ENCODE measurements at regions not wholly inside any gene's neighbourhood (a gene's known extent, or its start where the extent isn't known, plus 50 kb on each side); places are given as distances from the start of the nearest gene placed in this dataset.

GRCh38 chr17:53892222-53892621 lies 69.5 kb downstream of the KIF2B start:
- H3K18ac ChIP-seq (ENCODE audit: extremely low read depth, low read length), result no peak overlapping the region
- H2BK120ac ChIP-seq (replicated peaks; ENCODE audit: low read depth, low read length), result no peak overlapping the region
- no peaks in the 10 kb centered on the region for H4K20me1 ChIP-seq (replicated peaks in 1 of 2; ENCODE audit: control insufficient read depth in 1 of 2, insufficient read depth in 2 of 2, low read length in 2 of 2)
- no peak overlapping the region for H3K56ac ChIP-seq (replicated peaks; ENCODE audit: insufficient read length, low read depth, low read length)
- no peak overlapping the region for H2BK5ac ChIP-seq (ENCODE audit: low read depth, low read length)
- H3K79me1 ChIP-seq (ENCODE audit: low read depth, low read length), result no peaks in the 10 kb centered on the region
- H4K5ac ChIP-seq (ENCODE audit: insufficient read length, low read depth, low read length), result no peak overlapping the region
- no peaks in the 10 kb centered on the region for H3K36me3 ChIP-seq (ENCODE audit: control insufficient read depth in 2 of 4, insufficient read depth in 4 of 4, low read length in 3 of 4)
- no peak overlapping the region for H3K14ac ChIP-seq (ENCODE audit: insufficient read length)
- no peak for TF ChIP-seq CREB1 (IDR thresholded peaks at IDR 0.05)
- TF ChIP-seq CEBPB (IDR thresholded peaks at IDR 0.05; ENCODE audit: low read depth, low read length), result no peak; the same call in 1 of the 2 replicates
- H2BK20ac ChIP-seq (ENCODE audit: low read length), result no peak overlapping the region
- no peak overlapping the region for H4K8ac ChIP-seq (ENCODE audit: extremely low read depth, insufficient read depth, low read length)
- no peak overlapping the region for H2AFZ ChIP-seq (ENCODE audit: low read length)
- no peaks in the 10 kb centered on the region for H3K9me3 ChIP-seq (ENCODE audit: insufficient read depth in 2 of 2, low read depth in 1 of 2, low read length in 1 of 2)
- no peak overlapping the region for H3K4me3 ChIP-seq (ENCODE audit: extremely low read depth in 1 of 4, insufficient read depth in 2 of 4, low read depth in 3 of 4, low read length in 4 of 4)
- H3K23me2 ChIP-seq (ENCODE audit: low read depth, low read length), result no peaks in the 10 kb centered on the region
- no peak overlapping the region for H2AK5ac ChIP-seq (ENCODE audit: low read depth, low read length)
- no peak overlapping the region for H3K4ac ChIP-seq (replicated peaks; ENCODE audit: insufficient read length, low read depth, low read length)
- no peak overlapping the region for H3K27ac ChIP-seq (ENCODE audit: low read depth, low read length)
- H3K9ac ChIP-seq (replicated peaks in 1 of 4; ENCODE audit: extremely low read depth in 1 of 4, low read depth in 3 of 4, low read length in 3 of 4), result no peak overlapping the region
- ChIA-PET CTCF (ENCODE audit: partially characterized antibody) (no interaction called here), POLR2A (ENCODE audit: partially characterized antibody) (no interaction called here)
- H3K4me1 ChIP-seq (replicated peaks in 1 of 4; ENCODE audit: control insufficient read depth in 3 of 4, insufficient read depth in 4 of 4, low read length in 3 of 4), result no peaks in the 10 kb centered on the region
- WGBS, 2 experiments (ENCODE audit: extremely low coverage in 1 of 2, insufficient coverage in 1 of 2, insufficient read length in 1 of 2, insufficient replicate concordance in 2 of 2, low coverage in 1 of 2, low lambda C conversion rate in 2 of 2, missing lambda C conversion rate in 1 of 2), result 95% methylated on average over 3 of the region's 3 CpGs; no CpG with 5 or more reads in 1 of the 2 experiments
- DNase-seq (ENCODE audit: low read depth in 1 of 2, low spot score in 2 of 2) (no peak), FAIRE-seq (no peak)
- no peak overlapping the region for H2BK15ac ChIP-seq (ENCODE audit: low read length)
- no peaks in the 10 kb centered on the region for H3K27me3 ChIP-seq (replicated peaks in 1 of 4; ENCODE audit: control insufficient read depth in 3 of 4, extremely low read depth in 1 of 4, insufficient read depth in 3 of 4, low read length in 3 of 4)
- H3K23ac ChIP-seq (ENCODE audit: insufficient read length), result no peak overlapping the region
- H3K79me2 ChIP-seq (ENCODE audit: control insufficient read depth in 1 of 2, insufficient read depth in 2 of 2, low read length in 2 of 2), result no peaks in the 10 kb centered on the region
- H4K91ac ChIP-seq (replicated peaks; ENCODE audit: insufficient read length, low read length), result no peak overlapping the region
- no peak overlapping the region for H2BK12ac ChIP-seq (ENCODE audit: low read depth, low read length)
- no peak overlapping the region for H3K4me2 ChIP-seq (ENCODE audit: insufficient read depth in 1 of 2, low read depth in 2 of 2, low read length in 2 of 2)
